LNCAP (cell line): ENCODE measurements at regions not wholly inside any gene's neighbourhood (a gene's known extent, or its start where the extent isn't known, plus 50 kb on each side); places are given as distances from the start of the nearest gene placed in this dataset.

Experiments used
- TF ChIP-seq, protein P1 (sequence below): fragments of 450-650 bp; IDR thresholded peaks from 2 replicates; pipeline ENCODE4 v1.5.1; 2017; ENCODE audit warnings: mild to moderate bottlenecking

DNA sequence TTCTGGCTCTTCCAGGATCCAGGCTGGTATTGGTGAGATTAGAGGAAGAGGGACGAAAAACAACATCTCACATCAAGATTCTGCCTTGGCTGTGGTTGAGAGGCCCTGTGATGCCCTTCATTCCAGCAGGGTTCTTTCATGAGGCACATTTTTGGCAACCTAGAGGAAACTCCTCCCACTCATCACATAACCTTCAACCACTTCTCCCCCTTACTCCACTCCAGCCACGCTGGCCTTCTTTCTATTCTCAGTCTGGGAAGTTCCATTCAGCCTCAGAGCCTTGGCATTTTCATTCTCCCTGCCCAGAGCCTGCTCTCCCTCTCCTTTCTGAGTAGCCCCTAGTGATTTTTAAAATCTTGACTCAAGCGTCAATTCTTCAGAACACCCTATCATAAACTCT lies 337.5 kb downstream of the ZSWIM6 start:
- TF ChIP-seq, protein P1, sequence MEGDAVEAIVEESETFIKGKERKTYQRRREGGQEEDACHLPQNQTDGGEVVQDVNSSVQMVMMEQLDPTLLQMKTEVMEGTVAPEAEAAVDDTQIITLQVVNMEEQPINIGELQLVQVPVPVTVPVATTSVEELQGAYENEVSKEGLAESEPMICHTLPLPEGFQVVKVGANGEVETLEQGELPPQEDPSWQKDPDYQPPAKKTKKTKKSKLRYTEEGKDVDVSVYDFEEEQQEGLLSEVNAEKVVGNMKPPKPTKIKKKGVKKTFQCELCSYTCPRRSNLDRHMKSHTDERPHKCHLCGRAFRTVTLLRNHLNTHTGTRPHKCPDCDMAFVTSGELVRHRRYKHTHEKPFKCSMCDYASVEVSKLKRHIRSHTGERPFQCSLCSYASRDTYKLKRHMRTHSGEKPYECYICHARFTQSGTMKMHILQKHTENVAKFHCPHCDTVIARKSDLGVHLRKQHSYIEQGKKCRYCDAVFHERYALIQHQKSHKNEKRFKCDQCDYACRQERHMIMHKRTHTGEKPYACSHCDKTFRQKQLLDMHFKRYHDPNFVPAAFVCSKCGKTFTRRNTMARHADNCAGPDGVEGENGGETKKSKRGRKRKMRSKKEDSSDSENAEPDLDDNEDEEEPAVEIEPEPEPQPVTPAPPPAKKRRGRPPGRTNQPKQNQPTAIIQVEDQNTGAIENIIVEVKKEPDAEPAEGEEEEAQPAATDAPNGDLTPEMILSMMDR, result no peak

DNA sequence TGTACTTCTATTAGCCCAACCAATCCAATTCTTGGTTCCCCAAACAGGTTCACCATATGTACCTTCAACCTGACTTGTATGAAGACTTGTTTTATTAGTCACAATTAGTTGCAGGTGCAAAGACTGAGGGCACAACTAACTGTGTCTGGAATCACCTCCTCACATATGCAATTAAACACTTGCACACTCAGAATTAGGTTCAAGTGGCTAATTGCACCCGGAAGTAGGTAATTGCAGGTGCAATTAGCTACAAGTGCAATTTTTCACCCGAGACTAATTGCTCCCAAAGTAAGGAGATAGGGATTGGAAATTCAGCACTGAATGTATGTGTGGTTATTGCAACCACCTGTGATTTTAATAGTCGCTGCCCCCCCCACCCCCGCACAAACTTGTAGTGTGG lies 338.9 kb downstream of the ZSWIM6 start:
- TF ChIP-seq, protein P1, result no peak

DNA sequence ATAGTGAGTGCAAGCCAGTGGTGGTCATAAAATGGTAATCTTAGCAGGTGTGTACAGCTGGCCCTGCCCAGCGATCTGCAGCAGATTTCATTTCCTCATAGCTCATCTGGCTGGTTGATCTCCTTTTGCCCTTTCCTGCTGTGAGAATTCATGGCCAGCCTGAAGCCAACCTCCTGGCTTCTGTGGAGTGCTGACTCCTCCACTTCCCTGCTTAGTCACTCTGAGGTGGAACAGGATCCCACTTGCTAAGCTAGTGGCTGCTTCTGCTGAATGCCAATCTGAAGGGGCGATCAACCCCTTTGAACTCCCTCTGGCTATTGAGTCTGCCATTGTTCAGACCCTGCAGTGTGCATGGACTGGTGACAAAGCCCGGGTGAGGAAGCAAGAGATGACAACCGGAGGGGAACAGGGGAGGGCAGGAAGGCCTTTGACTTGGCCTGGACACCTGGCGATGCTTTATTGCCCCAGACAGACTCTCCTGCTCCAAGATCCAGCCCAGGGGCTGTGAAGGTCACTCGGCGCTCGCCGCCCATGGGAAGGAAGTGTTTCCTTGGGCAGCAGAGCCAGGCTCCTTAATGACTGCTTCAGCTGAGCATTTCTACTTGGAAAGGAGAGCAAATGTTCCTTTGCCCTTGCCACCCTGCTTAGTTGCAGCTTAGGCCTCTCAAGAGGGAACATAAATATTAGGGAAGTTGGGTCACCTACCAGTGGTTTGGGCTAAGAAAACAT lies 341.1 kb downstream of the ZSWIM6 start:
- TF ChIP-seq, protein P1, result no peak

DNA sequence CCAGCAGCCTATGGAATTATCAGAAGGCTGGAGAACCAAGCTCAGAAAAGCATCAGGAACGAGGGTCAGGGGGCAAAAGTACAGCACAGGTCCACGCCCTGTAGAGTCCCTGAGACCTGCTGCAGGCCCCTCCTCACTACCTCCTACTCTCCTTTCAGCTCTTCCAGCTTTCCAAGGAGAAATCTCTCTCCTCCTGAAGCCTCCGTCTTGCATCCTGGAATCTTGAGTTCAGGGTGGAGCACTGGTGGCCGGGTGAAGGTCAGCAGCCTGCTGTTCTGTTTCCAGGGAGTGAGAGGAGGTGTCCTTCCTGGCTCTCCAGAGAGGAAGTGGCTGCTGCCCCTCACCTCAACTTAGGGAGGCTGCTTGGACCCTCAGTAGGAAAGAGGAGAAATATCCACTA lies 342.3 kb downstream of the ZSWIM6 start:
- TF ChIP-seq, protein P1, result no peak

DNA sequence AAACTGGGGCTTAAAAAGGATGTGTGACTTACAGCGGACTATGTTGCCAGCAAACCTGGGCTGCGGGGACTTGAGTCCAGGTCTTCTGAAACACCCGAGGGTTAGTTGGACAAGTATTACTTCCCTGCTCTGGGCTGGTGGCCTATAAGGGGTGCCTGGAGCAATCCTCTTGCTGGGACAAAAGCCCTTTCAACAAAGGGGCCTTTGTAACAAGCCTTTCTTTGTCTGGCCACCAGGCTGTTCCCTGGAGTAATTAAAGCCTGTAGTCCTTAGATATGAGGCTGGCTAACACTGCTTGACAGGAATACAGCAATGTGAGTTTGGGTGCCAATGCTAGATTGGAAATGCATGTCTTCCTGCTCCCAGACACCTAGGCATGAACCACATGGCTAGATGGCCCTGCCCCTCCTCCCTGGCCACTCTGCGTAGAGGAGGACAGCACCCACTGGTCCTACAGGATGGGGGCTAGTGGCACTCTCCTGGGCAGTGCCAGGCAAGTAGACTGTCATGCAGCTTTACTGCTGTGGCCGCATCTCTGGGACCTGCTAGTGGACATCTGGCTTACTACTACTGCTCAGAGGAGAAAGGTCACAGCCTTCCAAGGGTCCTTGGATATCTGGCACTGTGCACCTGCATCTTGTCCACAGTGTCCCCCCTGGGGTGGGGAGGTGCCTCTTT lies 343.1 kb downstream of the ZSWIM6 start:
- TF ChIP-seq, protein P1, result no peak

DNA sequence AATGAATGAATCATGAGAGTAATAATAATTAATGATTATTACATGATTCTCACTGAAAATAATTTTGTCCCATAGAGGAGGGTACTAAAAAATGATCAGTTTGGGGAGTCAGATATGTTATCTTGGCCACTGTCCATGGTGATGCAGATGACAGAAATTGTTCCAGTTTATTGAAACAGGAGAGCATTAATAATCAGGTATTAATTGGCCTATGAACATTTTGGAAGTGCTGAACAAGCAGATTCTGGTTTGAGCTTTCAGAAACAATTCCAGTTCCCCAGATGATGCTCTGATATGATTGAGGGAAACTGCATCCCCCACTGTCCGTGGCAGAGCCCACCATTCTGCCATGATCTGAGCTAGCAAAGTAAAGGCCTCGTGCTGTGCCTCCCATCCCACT lies 345.2 kb downstream of the ZSWIM6 start:
- TF ChIP-seq, protein P1, result no peak

DNA sequence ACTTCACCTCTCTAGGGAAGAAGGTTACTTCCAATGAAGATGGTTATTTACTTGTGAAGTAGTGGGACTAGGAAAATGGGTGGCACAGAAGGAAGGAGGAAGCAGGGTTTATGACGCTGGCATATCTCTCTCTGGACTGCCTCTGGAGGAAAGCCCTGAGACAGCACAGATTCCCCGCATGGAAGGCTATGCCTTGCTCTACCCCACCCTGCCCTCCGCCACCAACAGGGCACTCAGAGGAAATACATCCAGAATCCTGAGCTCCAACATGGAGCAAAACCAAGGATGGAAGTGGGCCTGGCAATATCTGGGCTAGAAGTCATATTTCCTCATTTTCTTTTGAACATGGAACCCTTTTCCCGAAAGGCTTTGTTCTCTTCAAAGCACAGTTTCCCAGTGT lies 346.9 kb downstream of the ZSWIM6 start:
- TF ChIP-seq, protein P1, result no peak; the same call in 1 of the 2 replicates
